Activated T-cell treated with anti-CD3 and anti-CD28 coated beads, Interleukin-2, amount 50 U/mL, for 4 hours (primary cell): ENCODE measurements at regions not wholly inside any gene's neighbourhood (a gene's known extent, or its start where the extent isn't known, plus 50 kb on each side); places are given as distances from the start of the nearest gene placed in this dataset.

ENCODE experiments used
- ATAC-seq, 2 donors: fragments of 200-7000 bp; cut with Tn5 transposase; one replicate each; pipeline ENCODE4 v1.10.0; 2021
- DNase-seq: peaks from one replicate; pipeline ENCODE4 v3.0.0-alpha.2; 2020
- H3K27me3 Mint-ChIP-seq: one replicate; pipeline ENCODE4 v1.8.0; 2021; ENCODE audit warnings: low read depth, mixed read lengths
- H3K36me3 Mint-ChIP-seq: one replicate; pipeline ENCODE4 v1.8.0; 2022; ENCODE audit warnings: mixed read lengths; ENCODE audit not compliant: insufficient read depth
- H3K4me1 Mint-ChIP-seq: one replicate; pipeline ENCODE4 v1.8.0; 2021; ENCODE audit warnings: low read depth, mixed read lengths
- H3K4me3 Mint-ChIP-seq: one replicate; pipeline ENCODE4 v1.8.0; 2021; ENCODE audit warnings: mild to moderate bottlenecking, moderate library complexity, mixed read lengths
- H3K9me3 Mint-ChIP-seq: one replicate; pipeline ENCODE4 v1.8.0; 2021; ENCODE audit warnings: mixed read lengths

DNA sequence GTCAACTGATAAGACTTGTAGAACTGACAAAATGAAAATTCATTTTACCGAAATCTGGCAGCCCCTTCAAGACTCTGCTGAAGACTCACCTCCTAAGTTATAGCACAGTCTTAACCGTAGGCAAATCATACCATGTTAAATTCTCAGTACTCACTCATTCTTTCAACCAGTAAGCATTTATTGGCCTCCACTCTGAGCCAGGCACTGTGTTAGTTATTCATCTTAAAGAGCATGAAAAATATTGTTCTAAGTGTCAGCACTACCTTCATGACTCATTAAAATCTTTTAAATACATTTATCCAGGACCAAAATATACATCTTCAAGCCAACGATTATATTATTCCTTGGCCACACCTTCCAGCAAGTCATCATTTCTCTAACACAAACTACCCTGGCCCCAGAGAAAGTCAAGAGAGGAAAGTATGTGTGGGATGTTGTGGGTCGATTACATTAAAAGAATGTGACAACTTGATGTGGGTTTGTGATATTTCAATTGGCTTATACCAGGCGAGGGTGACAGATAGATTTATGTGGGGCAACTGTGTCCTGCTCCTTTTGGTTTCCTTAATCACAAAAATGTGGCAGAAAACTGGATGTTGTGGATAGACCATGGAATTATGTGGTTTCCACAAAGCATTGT lies 55.0 kb downstream of the TMEM30B start:
- Mint-ChIP-seq H3K27me3 (peaks cover 23% of the 10 kb centered on the region), H3K4me3 (no peak overlapping the region), H3K4me1 (no peaks in the 10 kb centered on the region), H3K9me3 (no peaks in the 10 kb centered on the region), H3K36me3 (no peaks in the 10 kb centered on the region)
- ATAC-seq (no peak), DNase-seq (no peak)

DNA sequence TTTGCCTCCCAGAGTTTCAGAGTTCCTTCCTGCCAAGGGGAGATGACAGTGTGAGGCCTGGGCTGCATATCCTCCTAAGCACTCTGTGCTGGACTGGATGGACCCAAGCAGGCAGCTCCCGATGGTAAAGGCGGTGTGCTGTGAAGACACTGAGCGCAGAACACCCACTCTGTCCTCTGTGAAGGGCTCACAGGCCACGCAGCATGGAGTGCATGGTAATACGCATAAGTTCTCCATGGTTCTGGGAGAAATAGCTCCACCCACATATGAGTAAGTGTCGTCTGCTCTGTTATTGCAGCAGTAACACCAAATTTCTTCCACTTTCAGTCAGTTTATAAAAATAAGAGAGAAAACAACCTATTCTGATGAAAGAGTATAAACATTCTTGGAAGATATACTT lies 55.8 kb downstream of the TMEM30B start:
- no peak for ATAC-seq
- H3K36me3 Mint-ChIP-seq = no peaks in the 10 kb centered on the region
- H3K27me3 Mint-ChIP-seq = peaks cover 27% of the 10 kb centered on the region

DNA sequence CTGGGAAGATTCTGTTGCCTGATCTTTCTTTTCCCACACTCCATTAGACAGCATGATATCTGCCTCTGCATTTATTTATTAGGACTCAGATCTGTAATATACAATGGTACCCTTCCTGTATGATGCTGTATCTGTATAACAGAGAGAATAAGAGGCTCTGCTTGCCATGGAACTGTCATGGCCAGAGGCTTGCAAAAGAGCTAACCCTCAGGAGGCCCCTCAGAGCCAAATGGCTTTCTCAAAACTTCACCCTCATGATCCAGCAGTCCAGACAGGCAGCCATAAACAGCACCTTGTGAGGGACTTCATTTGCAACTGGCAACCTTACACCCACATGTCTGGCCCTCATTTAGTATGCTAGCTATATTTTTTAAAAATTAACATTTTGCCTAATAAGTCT lies 57.6 kb downstream of the TMEM30B start:
- Mint-ChIP-seq H3K27me3 (peaks cover 33% of the 10 kb centered on the region), H3K36me3 (no peaks in the 10 kb centered on the region), H3K9me3 (no peaks in the 10 kb centered on the region), H3K4me3 (no peak overlapping the region), H3K4me1 (no peaks in the 10 kb centered on the region)
- no peak for ATAC-seq
- no peak for DNase-seq

More for the DNA sequence above, 55.8 kb downstream of the TMEM30B start:
- no peak for DNase-seq
- Mint-ChIP-seq H3K4me1 (no peaks in the 10 kb centered on the region), H3K9me3 (no peaks in the 10 kb centered on the region), H3K4me3 (no peak overlapping the region)

DNA sequence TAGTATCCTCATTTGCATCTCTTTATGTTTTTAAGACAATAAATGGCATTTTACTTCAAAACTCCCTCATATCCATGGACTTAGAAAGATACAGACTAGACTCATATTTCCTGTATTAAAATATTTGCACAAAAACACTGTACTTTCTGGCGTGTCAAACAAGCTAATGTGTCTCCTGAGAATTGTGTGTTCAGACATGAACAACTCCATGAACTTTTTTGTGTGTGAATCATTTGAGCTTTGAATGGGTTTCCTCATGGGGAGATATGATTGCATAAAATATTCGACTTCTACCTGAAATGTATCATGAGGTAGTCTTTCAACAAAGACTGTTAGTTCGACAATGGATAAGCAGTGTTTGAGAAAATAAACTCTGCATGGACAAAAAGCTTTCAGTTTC lies 58.8 kb downstream of the TMEM30B start:
- H3K4me1 Mint-ChIP-seq = no peaks in the 10 kb centered on the region

DNA sequence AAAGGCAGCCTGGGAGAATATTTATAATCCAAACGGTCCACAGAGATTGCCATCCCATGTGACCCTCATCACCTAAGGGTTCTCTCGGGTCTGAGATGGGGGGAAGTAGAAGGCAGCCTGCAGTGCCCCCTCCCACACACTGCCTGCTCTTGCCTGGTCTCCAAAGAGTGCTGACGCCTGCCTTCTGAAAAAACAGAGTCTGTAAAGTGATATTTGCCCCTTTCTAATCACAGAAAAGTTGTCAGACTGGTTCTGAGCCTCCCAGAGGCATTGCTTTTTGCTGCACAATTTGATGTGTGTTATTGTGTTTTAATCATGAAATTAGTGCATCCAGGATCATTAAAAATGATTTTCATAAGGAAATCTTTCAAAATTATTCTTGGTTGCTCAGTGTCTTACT lies 59.2 kb downstream of the TMEM30B start:
- ATAC-seq (no peak), DNase-seq (no peak)
- H3K4me1 Mint-ChIP-seq = no peaks in the 10 kb centered on the region
- no peaks in the 10 kb centered on the region for H3K36me3 Mint-ChIP-seq
- peaks cover 35% of the 10 kb centered on the region for H3K27me3 Mint-ChIP-seq
- H3K9me3 Mint-ChIP-seq = no peaks in the 10 kb centered on the region
- no peak overlapping the region for H3K4me3 Mint-ChIP-seq

More for the DNA sequence above, 58.8 kb downstream of the TMEM30B start:
- DNase-seq (no peak), ATAC-seq (no peak)
- Mint-ChIP-seq H3K9me3 (no peaks in the 10 kb centered on the region), H3K36me3 (no peaks in the 10 kb centered on the region), H3K4me3 (no peak overlapping the region), H3K27me3 (peaks cover 34% of the 10 kb centered on the region)

DNA sequence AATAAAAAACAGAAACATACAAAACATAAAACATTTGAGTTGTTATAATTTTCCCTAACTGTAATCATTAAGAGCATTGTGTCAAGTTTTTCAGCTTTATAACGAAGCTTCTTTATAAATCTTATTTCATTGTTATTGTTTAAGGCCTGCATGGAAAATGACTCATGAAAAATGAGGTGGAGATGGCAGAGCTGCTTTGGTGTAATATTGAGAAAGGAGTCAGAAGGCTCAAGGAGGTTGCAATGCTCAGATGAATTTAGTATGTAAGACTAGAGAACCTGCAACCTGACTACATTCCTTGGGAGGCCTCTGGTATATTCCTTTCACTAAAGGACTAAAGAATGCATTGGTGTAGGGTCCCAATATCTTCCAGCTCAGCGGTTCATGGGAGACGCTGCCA lies 61.5 kb downstream of the TMEM30B start:
- peaks cover 29% of the 10 kb centered on the region for H3K27me3 Mint-ChIP-seq
- no peak for ATAC-seq
- H3K9me3 Mint-ChIP-seq = no peaks in the 10 kb centered on the region
- H3K4me1 Mint-ChIP-seq = no peaks in the 10 kb centered on the region
- no peaks in the 10 kb centered on the region for H3K36me3 Mint-ChIP-seq
- DNase-seq = no peak
- H3K4me3 Mint-ChIP-seq = no peak overlapping the region

DNA sequence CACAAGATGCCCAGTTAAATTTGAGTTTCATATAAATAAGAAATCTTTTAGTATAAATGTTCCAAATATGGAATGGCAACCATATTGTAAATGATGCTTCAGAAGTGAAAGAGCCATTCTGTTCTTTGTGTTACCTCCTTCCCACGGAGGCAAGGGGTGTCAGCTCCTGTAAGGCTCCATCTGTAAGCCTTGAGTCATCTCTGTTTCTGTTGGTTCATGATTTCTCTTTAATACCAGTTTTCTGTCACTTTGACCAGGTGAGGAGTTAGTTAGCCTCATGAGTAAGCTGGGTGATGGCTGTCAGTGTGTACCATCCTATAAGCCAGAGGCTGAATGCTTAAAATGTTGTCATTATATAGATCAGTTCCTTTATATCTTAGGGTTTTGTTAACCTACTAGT lies 61.9 kb downstream of the TMEM30B start:
- ATAC-seq (peak in 1 of 2 donors; percentile 50), DNase-seq (no peak)
- Mint-ChIP-seq H3K4me1 (no peaks in the 10 kb centered on the region), H3K9me3 (no peaks in the 10 kb centered on the region), H3K36me3 (no peaks in the 10 kb centered on the region), H3K4me3 (no peak overlapping the region), H3K27me3 (peaks cover 28% of the 10 kb centered on the region)

DNA sequence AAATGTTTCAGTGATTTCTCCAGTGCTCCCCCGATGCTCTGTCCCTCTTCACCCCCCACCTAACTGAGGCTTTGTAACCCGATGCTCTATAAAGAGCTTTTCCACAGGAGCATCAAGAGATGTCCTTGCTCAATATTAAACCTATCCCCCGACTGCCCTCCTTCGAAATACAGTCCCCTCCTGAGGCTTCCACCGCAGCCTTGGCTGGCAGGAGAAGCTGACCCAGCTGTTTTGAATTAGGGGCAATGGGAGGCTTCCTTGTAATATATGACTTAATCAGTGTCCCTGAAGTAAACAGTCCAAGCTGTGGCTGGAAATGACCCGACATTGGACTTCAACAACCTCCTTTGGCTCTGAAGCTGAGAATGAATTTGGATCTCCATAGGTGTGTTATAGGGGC lies 62.4 kb downstream of the TMEM30B start:
- Mint-ChIP-seq H3K4me1 (no peaks in the 10 kb centered on the region), H3K36me3 (no peaks in the 10 kb centered on the region), H3K9me3 (no peaks in the 10 kb centered on the region), H3K27me3 (peaks cover 30% of the 10 kb centered on the region), H3K4me3 (no peak overlapping the region)
- ATAC-seq = no peak
- DNase-seq = no peak

DNA sequence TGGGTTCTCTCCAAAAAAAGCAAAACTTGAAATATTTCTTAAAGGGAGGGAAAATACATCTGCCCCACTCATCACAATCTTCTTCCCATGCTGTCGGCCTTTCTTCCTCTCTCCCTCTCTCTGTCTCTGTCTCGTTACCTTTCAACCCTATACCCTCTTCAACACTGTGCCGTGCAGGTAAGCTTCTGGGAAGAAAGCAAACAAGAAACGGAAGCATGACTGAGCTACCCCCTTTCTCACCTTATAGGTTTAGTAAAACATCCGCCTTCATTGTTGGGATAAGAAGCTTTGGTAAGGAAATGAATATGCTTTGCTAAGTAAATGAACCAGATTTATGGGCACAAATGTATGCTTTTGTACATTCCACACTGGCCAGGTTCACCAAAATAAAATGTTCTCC lies 63.0 kb downstream of the TMEM30B start:
- Mint-ChIP-seq H3K4me1 (no peaks in the 10 kb centered on the region), H3K9me3 (no peaks in the 10 kb centered on the region), H3K36me3 (no peaks in the 10 kb centered on the region), H3K27me3 (peaks cover 27% of the 10 kb centered on the region), H3K4me3 (no peak overlapping the region)
- no peak for ATAC-seq
- DNase-seq = no peak

DNA sequence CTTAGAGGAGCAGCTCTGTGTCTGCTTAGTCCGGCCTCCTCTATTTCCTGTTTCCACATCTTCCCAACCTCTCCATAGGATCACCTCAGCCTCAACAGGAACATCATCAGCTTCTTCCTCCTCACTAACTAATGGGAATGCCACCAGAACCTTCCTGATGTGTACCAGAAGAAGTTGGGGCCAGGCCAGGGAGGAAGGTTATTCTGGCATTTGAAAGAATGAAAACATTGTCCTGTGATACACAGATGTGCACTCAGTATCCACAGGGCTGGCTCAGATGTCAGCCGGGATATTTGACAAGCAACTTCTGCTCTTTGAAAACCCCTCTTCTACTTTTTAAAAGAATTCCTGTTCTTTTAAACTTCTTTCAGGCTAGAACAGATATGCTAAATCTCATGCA lies 63.6 kb downstream of the TMEM30B start:
- DNase-seq = no peak
- Mint-ChIP-seq H3K27me3 (peaks cover 27% of the 10 kb centered on the region), H3K4me3 (no peak overlapping the region), H3K9me3 (no peaks in the 10 kb centered on the region), H3K4me1 (no peaks in the 10 kb centered on the region), H3K36me3 (no peaks in the 10 kb centered on the region)
- no peak for ATAC-seq

DNA sequence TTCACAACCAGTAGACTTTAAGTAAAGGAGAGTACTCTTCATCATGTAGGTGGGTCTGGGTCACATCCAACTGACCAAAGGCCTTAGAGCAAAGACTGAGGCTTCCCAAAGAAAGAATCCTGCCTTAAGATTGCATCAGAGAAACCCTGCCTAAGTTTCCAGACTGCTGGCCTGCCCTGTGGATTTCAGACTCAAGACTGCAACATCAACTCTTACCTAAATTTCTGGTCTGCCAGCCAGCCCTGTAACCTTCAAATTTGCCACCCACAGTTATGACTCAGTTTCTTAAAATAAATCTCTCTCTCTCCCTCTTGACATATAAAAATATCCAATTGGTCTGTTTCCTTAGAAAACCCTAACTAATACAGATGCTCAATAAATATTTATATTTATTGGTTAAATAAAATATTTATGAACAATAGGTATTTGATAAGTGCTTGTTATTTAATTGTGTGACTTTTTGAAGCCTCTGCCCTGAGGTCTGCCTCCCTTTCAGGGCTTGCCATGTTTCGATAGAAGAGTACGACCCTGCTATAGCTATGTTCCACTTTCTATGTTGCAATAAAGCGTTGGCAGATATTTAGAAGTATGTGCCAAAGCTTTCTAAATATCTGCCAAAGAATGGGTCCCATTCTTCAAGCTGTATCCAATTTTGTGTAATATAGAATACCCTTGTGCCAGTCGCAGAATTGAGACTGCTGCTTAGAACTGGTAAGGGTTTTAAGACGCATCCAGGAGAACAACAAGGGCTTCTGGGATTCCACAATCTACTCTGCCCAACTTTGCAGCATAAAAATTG lies 65.7 kb downstream of the TMEM30B start:
- H3K4me1 Mint-ChIP-seq = no peaks in the 10 kb centered on the region
- no peaks in the 10 kb centered on the region for H3K9me3 Mint-ChIP-seq
- H3K27me3 Mint-ChIP-seq = peaks cover 19% of the 10 kb centered on the region
- no peaks in the 10 kb centered on the region for H3K36me3 Mint-ChIP-seq
- no peak for DNase-seq
- ATAC-seq = no peak
- H3K4me3 Mint-ChIP-seq = no peak overlapping the region

DNA sequence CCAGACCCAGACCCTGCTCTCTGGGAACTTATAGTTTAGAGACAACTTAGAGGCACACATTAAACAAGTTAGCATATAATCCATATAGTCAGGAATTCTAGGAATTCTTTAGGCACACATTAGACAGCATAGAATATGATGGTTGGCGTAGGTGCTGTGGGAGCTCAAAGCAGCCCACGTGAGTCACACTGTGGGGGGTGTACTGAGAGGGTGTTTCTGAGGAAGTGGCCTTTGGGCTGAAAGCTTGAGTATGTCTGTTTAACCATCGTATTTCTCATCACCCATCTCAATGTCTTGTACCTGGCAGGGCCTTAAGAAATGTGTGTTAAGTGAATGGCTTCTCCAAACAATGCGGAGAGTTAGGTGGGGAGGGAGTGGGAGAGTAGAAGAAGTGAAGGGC lies 67.2 kb downstream of the TMEM30B start:
- H3K36me3 Mint-ChIP-seq = no peaks in the 10 kb centered on the region
- ATAC-seq = no peak
- H3K4me1 Mint-ChIP-seq = no peaks in the 10 kb centered on the region
- peaks cover 14% of the 10 kb centered on the region for H3K27me3 Mint-ChIP-seq
- H3K9me3 Mint-ChIP-seq = no peaks in the 10 kb centered on the region
- no peak for DNase-seq
- H3K4me3 Mint-ChIP-seq = no peak overlapping the region

DNA sequence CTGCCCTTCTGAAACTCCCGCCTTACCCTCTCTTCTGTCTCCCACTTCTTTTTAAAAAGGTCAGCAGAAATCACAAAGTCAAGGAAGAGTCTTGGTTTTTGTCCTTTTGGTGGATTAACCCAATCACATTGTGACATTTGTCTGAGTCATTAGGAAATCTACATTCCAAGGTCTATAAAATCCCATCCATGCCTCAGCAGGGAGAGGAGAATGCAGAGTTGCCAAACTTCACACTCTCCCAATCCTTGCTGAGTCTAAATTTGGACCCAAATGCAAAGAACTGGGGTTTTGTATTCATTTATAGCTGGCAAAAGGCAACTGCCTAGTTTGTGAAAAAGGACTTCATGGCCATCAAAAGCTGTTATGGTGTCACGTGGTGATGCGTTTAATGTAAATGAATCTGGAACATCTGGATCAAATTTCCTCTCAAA lies 67.9 kb downstream of the TMEM30B start:
- no peaks in the 10 kb centered on the region for H3K4me1 Mint-ChIP-seq
- no peak for DNase-seq
- no peak overlapping the region for H3K4me3 Mint-ChIP-seq
- ATAC-seq = no peak
- peaks cover 11% of the 10 kb centered on the region for H3K27me3 Mint-ChIP-seq
- H3K36me3 Mint-ChIP-seq = no peaks in the 10 kb centered on the region
- no peaks in the 10 kb centered on the region for H3K9me3 Mint-ChIP-seq

DNA sequence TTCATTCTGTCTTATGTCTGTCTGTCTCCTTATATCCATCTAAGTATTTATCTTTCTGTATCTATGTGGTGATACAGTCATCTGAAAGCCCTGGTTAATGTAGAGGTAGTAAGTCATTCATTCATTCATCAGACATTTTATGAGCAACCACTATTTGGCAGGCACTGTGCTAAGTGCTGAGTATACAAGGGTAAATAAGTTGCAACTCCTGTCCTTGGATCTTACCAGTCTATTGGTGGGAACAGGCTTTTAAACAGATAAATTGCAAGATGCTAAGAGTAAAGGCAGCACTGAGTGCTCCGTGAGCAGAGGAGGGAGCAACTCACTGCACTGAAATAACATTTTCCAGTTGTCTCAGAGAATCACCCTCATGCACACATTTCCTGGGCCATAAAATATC lies 68.6 kb downstream of the TMEM30B start:
- no peaks in the 10 kb centered on the region for H3K4me1 Mint-ChIP-seq
- H3K36me3 Mint-ChIP-seq = no peaks in the 10 kb centered on the region
- no peak overlapping the region for H3K4me3 Mint-ChIP-seq
- ATAC-seq (no peak), DNase-seq (no peak)
- H3K27me3 Mint-ChIP-seq = peaks cover 11% of the 10 kb centered on the region
- H3K9me3 Mint-ChIP-seq = no peaks in the 10 kb centered on the region
